Endothelial cell (in vitro differentiated cells): ENCODE measurements at regions not wholly inside any gene's neighbourhood (a gene's known extent, or its start where the extent isn't known, plus 50 kb on each side); places are given as distances from the start of the nearest gene placed in this dataset.
"Not testable (repeated sequence)": the region's sequence is repeated elsewhere in the genome, so short reads cannot be mapped to it uniquely, and the experiment has no call there.

Experiments
- DNase-seq: peaks from one replicate; pipeline ENCODE4 v3.0.0; 2021; ENCODE audit warnings: low spot score
- H3K27ac Mint-ChIP-seq: one replicate; pipeline ENCODE4 v1.8.0; 2021; ENCODE audit warnings: mixed read lengths, inconsistent platforms; ENCODE audit not compliant: unreplicated experiment
- H3K27me3 Mint-ChIP-seq: one replicate; pipeline ENCODE4 v1.8.0; 2021; ENCODE audit warnings: mild to moderate bottlenecking, moderate library complexity, mixed read lengths, inconsistent platforms; ENCODE audit not compliant: unreplicated experiment
- H3K36me3 Mint-ChIP-seq: one replicate; pipeline ENCODE4 v1.8.0; 2021; ENCODE audit warnings: mild to moderate bottlenecking, low read depth, mixed read lengths, inconsistent platforms; ENCODE audit not compliant: unreplicated experiment
- H3K4me1 Mint-ChIP-seq: one replicate; pipeline ENCODE4 v1.8.0; 2021; ENCODE audit warnings: mild to moderate bottlenecking, mixed read lengths, inconsistent platforms; ENCODE audit not compliant: unreplicated experiment
- H3K4me3 Mint-ChIP-seq: one replicate; pipeline ENCODE4 v1.8.0; 2021; ENCODE audit warnings: mild to moderate bottlenecking, mixed read lengths, inconsistent platforms; ENCODE audit not compliant: unreplicated experiment
- H3K9me3 Mint-ChIP-seq: one replicate; pipeline ENCODE4 v1.8.0; 2021; ENCODE audit warnings: mixed read lengths, inconsistent platforms; ENCODE audit not compliant: unreplicated experiment
- CTCF ChIP-seq: fragments of 200-600 bp; sonication (generic); IDR thresholded peaks from one replicate; pipeline ENCODE4 v1.5.0; 2021; ENCODE audit warnings: antibody characterized with exemption; ENCODE audit not compliant: unreplicated experiment

GRCh38 chr15:31609258-31609681 is 282.6 kb downstream of the KLF13 start:
- no peak for DNase-seq
- Mint-ChIP-seq H3K4me3 (no peak overlapping the region), H3K36me3 (no peaks in the 10 kb centered on the region), H3K27ac (no peak overlapping the region), H3K9me3 (no peaks in the 10 kb centered on the region), H3K4me1 (peaks cover 14% of the 10 kb centered on the region), H3K27me3 (no peaks in the 10 kb centered on the region)
- TF ChIP-seq CTCF = no peak

GRCh38 chr15:31609906-31610305 is 283.3 kb downstream of the KLF13 start:
- Mint-ChIP-seq H3K36me3 (no peaks in the 10 kb centered on the region), H3K9me3 (no peaks in the 10 kb centered on the region), H3K27ac (no peak overlapping the region), H3K4me1 (peaks cover 14% of the 10 kb centered on the region), H3K27me3 (no peaks in the 10 kb centered on the region), H3K4me3 (no peak overlapping the region)
- TF ChIP-seq CTCF = no peak
- no peak for DNase-seq

- Mint-ChIP-seq H3K27ac (no peak overlapping the region), H3K4me3 (no peak overlapping the region), H3K9me3 (no peaks in the 10 kb centered on the region), H3K36me3 (no peaks in the 10 kb centered on the region), H3K4me1 (no peaks in the 10 kb centered on the region), H3K27me3 (no peaks in the 10 kb centered on the region)
- TF ChIP-seq CTCF = no peak
- DNase-seq = no peak
Observed at GRCh38 chr15:31615643-31616415, 289.2 kb downstream of the KLF13 start.

- DNase-seq, H3K27me3 Mint-ChIP-seq, H3K4me1 Mint-ChIP-seq, H3K36me3 Mint-ChIP-seq, H3K27ac Mint-ChIP-seq, H3K9me3 Mint-ChIP-seq, H3K4me3 Mint-ChIP-seq: not testable (repeated sequence)
Observed at GRCh38 chr15:31623297-31623696, 296.7 kb downstream of the KLF13 start.

- H3K27me3 Mint-ChIP-seq, H3K9me3 Mint-ChIP-seq, DNase-seq, H3K27ac Mint-ChIP-seq, H3K4me1 Mint-ChIP-seq, H3K4me3 Mint-ChIP-seq, H3K36me3 Mint-ChIP-seq: not testable (repeated sequence)
Observed at GRCh38 chr15:31624115-31624514, 297.5 kb downstream of the KLF13 start.

GRCh38 chr15:31635715-31636114 is 309.1 kb downstream of the KLF13 start:
- H3K27me3 Mint-ChIP-seq, H3K36me3 Mint-ChIP-seq, H3K27ac Mint-ChIP-seq, H3K9me3 Mint-ChIP-seq, DNase-seq, H3K4me1 Mint-ChIP-seq, H3K4me3 Mint-ChIP-seq: not testable (repeated sequence)

- H3K9me3 Mint-ChIP-seq, H3K36me3 Mint-ChIP-seq, H3K27ac Mint-ChIP-seq, H3K4me1 Mint-ChIP-seq, H3K4me3 Mint-ChIP-seq, H3K27me3 Mint-ChIP-seq, DNase-seq: not testable (repeated sequence)
Observed at GRCh38 chr15:31636911-31637310, 310.3 kb downstream of the KLF13 start.

GRCh38 chr15:31643955-31644354 is 317.3 kb downstream of the KLF13 start:
- not testable (repeated sequence) for H3K27me3 Mint-ChIP-seq, H3K4me3 Mint-ChIP-seq

GRCh38 chr15:31644761-31645160 is 318.1 kb downstream of the KLF13 start:
- not testable (repeated sequence) for DNase-seq, H3K36me3 Mint-ChIP-seq, H3K9me3 Mint-ChIP-seq, H3K27me3 Mint-ChIP-seq, H3K27ac Mint-ChIP-seq, H3K4me3 Mint-ChIP-seq
- peaks cover 11% of the 10 kb centered on the region for H3K4me1 Mint-ChIP-seq

More at GRCh38 chr15:31643955-31644354, 317.3 kb downstream of the KLF13 start:
- not testable (repeated sequence) for H3K9me3 Mint-ChIP-seq, DNase-seq, H3K27ac Mint-ChIP-seq, H3K36me3 Mint-ChIP-seq
- peaks cover 11% of the 10 kb centered on the region for H3K4me1 Mint-ChIP-seq
